ENCODE measurements at regions not wholly inside any gene's neighbourhood (a gene's known extent, or its start where the extent isn't known, plus 50 kb on each side); places are given as distances from the start of the nearest gene placed in this dataset.
"Not testable (repeated sequence)": the region's sequence is repeated elsewhere in the genome, so short reads cannot be mapped to it uniquely, and the experiment has no call there.

GRCh38 chrX:40788698-40789097 lies 53.4 kb upstream of the MED14 start:
- not testable (repeated sequence) for DNase-seq (ENCODE audit: low spot score); ATAC-seq

GRCh38 chrX:40792433-40792832 lies 57.1 kb upstream of the MED14 start:
- no peak for ATAC-seq
- DNase-seq (ENCODE audit: low spot score) = no peak

DNA sequence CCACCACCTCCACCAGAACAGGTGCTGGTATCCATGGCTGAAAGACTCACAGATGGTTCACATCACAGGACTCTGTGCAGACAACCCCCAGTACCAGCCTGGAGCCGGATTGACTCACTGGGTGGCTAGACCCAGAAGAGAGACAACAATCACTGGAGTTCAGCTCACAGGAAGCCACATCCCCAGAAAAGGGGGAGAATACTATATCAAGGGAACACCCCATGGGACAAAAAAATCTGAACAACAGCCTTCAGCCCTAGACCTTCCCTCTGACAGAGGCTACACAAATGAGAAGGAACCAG lies 59.4 kb upstream of the MED14 start:
- not testable (repeated sequence) for ATAC-seq; DNase-seq (ENCODE audit: low spot score)

DNA sequence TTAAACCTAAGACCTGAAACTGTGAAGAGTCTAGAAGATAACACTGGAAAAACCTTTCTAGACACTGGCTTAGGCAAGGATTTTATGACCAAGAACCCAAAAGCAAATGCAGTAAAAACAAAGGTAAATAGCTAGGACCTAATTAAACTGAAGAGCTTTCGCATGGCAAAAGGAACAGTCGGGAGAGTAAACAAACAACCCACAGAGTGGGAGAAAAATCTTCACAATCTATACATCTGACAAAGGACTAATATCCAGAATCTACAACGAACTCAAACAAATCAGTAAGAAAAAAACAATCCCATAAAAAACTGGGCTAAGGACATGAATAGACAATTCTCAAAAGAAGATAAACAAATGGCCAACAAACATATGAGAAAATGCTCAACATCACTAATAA lies 64.4 kb upstream of the MED14 start:
- not testable (repeated sequence) for DNase-seq (ENCODE audit: low spot score); ATAC-seq

- ATAC-seq (no peak), DNase-seq (ENCODE audit: low spot score) (no peak)
These were observed 70.1 kb upstream of the MED14 start for GRCh38 chrX:40805404-40805803.

DNA sequence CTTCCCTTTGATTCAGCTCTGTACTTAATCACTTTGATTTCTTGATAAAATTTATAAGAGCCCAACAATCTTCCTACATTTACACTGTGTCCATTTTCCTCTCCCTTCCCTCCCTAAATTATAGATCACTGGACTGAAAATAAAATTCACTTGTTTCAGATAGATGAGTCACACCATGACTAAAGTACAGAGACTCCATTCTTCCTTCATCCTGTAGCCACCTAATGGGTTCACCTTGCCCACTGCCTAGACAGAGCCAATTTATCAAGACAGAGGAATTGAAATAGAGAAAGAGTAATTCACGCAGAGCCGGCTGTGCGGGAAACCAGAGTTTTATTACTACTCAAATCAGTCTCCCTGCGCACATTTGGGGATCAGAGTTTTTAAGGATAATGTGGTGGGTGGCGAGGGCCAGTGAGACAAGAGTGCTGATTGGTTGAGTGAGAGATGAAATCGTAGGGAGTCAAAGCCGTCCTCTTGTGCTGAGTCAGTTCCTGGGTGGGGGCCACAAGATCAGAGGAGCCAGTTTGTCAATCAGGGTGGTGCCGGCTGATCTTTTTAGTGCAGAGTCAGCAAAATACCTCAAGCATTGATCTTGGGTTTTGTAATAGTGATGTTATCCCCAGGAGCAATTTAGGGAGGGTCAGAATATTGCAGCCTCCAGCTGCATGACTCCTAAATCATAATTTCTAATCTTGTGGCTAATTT lies 71.3 kb upstream of the MED14 start:
- DNase-seq (ENCODE audit: low spot score) (no peak), ATAC-seq (peak; percentile 33)

GRCh38 chrX:40807384-40807783 lies 72.0 kb upstream of the MED14 start:
- DNase-seq (ENCODE audit: low spot score) (no peak), ATAC-seq (no peak)

DNA sequence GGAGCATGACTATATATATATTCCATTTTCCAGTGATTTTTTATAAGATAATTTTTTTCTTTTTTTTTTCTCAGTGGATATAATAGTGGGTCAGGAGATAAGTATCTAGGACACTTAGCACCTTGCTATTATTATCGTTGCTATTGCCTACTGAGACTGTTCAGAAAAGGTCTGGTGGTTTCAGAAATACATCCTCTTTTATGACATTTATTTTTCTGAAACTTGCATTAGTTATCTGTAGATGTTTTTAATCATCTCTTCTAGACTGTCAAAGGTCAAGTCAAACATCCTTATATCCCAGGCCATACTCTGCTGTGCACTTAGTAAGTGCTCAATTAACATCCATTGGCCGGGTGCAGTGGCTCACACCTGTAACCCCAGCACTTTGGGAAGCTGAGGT lies 72.9 kb upstream of the MED14 start:
- DNase-seq (ENCODE audit: low spot score) (no peak), ATAC-seq (no peak)

- no peak for DNase-seq (ENCODE audit: low spot score)
- ATAC-seq = no peak
These were observed 73.9 kb upstream of the MED14 start for GRCh38 chrX:40809210-40809609.

DNA sequence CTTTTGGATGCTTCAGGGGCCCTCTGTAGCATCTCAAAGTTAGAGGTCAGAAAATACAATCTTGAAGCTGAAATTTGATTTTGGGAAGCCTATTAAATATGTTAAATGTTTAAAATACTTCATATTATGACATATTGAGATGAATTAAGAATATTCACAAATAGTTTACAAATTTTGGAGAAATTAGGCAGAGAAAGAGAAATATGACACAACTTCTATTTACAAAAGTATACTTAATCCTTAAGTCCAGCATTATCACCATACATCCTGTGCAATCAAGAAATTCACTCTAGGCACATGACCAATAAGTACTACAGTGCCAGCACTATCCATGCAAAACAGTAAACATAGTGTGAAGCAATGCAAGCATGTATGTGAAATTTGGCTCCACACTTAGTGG lies 79.7 kb upstream of the MED14 start:
- not testable (repeated sequence) for DNase-seq (ENCODE audit: low spot score); ATAC-seq

- ATAC-seq = no peak
- DNase-seq (ENCODE audit: low spot score) = no peak
These were observed 81.6 kb upstream of the MED14 start for GRCh38 chrX:40816906-40817305.

GRCh38 chrX:40818236-40818635 lies 82.9 kb upstream of the MED14 start:
- no peak for ATAC-seq
- no peak for DNase-seq (ENCODE audit: low spot score)

DNA sequence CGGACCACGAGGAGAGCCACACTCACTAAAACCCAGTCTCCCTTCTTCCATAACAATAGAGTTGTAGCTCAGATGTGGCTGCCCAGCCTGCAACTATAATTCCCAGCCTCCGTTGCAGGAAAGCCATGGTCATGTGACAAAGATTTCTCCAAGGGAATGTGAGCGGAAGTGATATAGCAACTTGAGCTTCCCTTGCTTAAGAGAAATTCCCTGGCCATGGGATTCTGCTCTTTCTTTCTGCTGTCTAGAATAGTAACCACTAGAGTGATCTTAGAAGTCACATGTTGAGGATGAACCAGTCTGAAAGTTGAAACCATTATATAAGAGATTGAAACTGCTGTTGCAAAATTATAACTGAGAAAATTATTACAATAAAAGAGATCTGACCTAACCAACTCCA lies 86.4 kb upstream of the MED14 start:
- no peak for DNase-seq (ENCODE audit: low spot score)
- ATAC-seq = no peak

- no peak for DNase-seq (ENCODE audit: low spot score)
These were observed 92.0 kb upstream of the MED14 start for GRCh38 chrX:40827331-40827730.

DNA sequence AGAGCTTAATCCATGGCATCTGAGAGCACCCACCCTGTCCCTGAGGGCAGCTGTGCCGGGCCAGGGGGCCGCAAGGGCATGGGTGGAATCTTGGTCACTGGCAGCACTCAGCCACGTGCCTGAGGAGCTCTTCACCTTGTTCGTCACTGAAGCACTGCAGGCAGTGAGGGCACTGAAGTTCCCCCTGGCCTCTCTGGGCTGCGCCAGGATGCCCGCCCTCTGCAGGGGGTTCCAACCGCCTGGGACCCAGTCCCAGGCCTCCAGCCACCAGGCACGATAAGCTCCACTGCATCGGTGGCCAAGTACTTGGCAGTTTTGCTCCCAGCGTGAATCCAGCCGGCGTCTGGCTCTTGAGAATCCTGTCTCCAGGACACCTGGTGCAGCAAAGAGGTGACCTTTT lies 96.4 kb upstream of the MED14 start:
- DNase-seq (ENCODE audit: low spot score) (no peak), ATAC-seq (no peak)

More at GRCh38 chrX:40827331-40827730, 92.0 kb upstream of the MED14 start:
- ATAC-seq = no peak

GRCh38 chrX:40832723-40833122 lies 97.4 kb upstream of the MED14 start:
- DNase-seq (ENCODE audit: low spot score) = no peak
- peak; percentile 37 for ATAC-seq

GRCh38 chrX:40834225-40834624 lies 98.9 kb upstream of the MED14 start:
- DNase-seq (ENCODE audit: low spot score) (no peak), ATAC-seq (no peak)

- no peak for ATAC-seq
- no peak for DNase-seq (ENCODE audit: low spot score)
These were observed 100.2 kb upstream of the MED14 start for GRCh38 chrX:40835526-40835925.

GRCh38 chrX:40843643-40844042 lies 108.3 kb upstream of the MED14 start:
- ATAC-seq (no peak), DNase-seq (ENCODE audit: low spot score) (no peak)

- ATAC-seq (no peak), DNase-seq (ENCODE audit: low spot score) (no peak)
These were observed 109.1 kb upstream of the MED14 start for GRCh38 chrX:40844471-40844870.

DNA sequence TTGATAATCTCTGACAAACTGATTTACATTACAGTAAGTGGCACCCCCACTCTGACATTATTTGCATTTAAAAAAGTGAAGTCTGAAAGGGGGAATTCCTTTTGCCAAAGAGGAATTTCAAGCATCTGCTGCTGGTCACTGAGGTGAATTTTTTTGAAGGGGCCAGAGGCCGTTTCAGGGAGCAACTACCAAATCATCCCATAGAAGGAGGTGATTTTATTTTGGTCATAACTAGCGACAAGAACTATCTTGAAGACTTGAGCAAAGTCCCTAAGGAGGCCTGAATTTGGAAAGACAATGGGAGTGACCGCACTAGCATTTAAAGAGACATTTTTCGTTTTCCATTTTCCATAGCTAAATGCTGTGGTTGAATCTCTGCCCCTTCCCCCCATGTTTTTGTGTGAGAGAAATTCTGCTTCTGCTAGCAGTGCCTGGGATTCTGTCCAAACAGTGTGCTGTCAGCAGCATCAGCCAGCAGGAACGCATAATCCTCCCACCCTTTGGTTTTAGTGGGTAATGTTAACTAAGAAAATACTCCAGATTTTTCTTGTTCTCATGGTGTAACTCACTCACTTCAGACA lies 110.1 kb upstream of the MED14 start:
- ATAC-seq (no peak), DNase-seq (ENCODE audit: low spot score) (no peak)

DNA sequence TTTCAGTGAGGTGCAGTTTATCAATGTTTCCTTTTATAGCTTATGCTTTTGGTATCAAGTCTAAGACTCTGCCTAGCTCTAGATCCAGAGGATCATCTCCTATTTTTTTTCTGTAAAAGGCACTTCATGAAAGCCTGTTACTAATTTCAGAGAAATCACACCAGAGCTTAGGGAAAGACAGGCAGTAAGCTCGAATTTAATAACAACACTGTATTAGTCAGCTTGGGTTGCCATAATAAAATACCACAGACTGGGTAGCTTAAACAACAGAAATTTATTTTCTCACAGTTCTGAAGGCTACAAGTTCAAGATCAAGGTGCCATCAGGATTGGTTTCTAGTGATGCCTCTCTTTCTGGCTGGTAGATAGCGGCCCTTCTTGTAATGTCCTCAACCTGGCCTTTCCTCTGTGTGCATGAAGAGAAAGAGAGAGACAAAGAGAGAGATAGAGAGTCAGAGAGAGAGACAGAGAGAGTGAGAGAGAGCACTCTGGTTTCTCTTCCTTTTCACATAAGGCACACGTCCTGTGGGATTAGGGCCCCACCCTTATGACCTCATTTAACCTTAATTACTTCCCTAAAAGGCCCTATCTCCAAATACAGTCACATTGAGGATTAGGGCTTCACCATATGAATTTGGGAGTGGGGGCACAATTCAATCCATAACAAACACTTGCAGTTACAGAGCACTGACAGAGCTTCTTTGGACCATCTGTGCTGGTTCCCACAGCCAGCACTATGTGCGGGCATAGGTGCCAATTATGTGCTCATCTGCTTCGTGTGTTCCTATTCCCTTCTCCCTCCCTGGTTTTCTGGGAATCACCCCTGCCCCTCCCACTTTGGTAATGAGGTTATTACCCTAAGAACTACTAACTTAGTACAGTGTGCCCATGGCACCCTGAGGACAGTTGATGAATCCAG lies 114.8 kb upstream of the MED14 start:
- ATAC-seq = no peak

More for the DNA sequence above, 114.8 kb upstream of the MED14 start:
- DNase-seq (ENCODE audit: low spot score) = no peak
